CD14-positive monocyte (primary cell): ENCODE measurements at regions not wholly inside any gene's neighbourhood (a gene's known extent, or its start where the extent isn't known, plus 50 kb on each side); places are given as distances from the start of the nearest gene placed in this dataset.

Experiments
- DNase-seq, 3 donors: peaks; one replicate each; pipeline ENCODE4 v3.0.0-alpha.2; 2011 to 2022
- H2AFZ ChIP-seq: 2 replicates; pipeline ENCODE4 v1.6.0; 2012; ENCODE audit warnings: mild to moderate bottlenecking, low read depth, low read length, inconsistent platforms; ENCODE audit not compliant: insufficient read depth, poor library complexity, severe bottlenecking
- H3K27ac ChIP-seq, 2 donors: 1 replicate in 1 of 2; 2 replicates in 1 of 2; pipeline ENCODE4 v1.5.1; 2012 to 2013; ENCODE audit warnings: low read length in 2 of 2, control low read depth in 1 of 2, inconsistent platforms in 1 of 2, low read depth in 1 of 2, mild to moderate bottlenecking in 1 of 2
- H3K27me3 ChIP-seq, 2 donors: one replicate each; pipeline versions ENCODE4 v1.6.0 to v1.6.1; 2011 to 2013; ENCODE audit warnings: low read length in 2 of 2; ENCODE audit not compliant: control insufficient read depth in 2 of 2, insufficient read depth in 2 of 2
- H3K36me3 ChIP-seq, 2 donors: replicated peaks in 1 of 2; 1 replicate in 1 of 2; 2 replicates in 1 of 2; pipeline versions ENCODE4 v1.5.1 to v1.6.1; 2012 to 2013; ENCODE audit warnings: low read length in 2 of 2, control low read depth in 1 of 2, inconsistent platforms in 1 of 2, mild to moderate bottlenecking in 1 of 2; ENCODE audit not compliant: insufficient read depth in 2 of 2, control insufficient read depth in 1 of 2
- H3K4me1 ChIP-seq, 2 donors: 1 replicate in 1 of 2; 2 replicates in 1 of 2; pipeline versions ENCODE4 v1.5.1 to v1.6.1; 2012 to 2013; ENCODE audit warnings: low read length in 2 of 2, control low read depth in 1 of 2, inconsistent platforms in 1 of 2, mild to moderate bottlenecking in 1 of 2, moderate library complexity in 1 of 2; ENCODE audit not compliant: insufficient read depth in 2 of 2, control insufficient read depth in 1 of 2
- H3K4me2 ChIP-seq: replicated peaks from 2 replicates; pipeline ENCODE3; 2012; ENCODE audit warnings: low read length, moderate library complexity, mild to moderate bottlenecking; ENCODE audit not compliant: poor library complexity, severe bottlenecking; ENCODE audit errors: extremely low read depth
- H3K4me3 ChIP-seq, 3 experiments: fragments of 200-600 bp in 1 of 3; sonication (generic) in 1 of 3; replicated peaks in 1 of 3; 1 replicate in 2 of 3; 2 replicates in 1 of 3; pipeline ENCODE4 v1.5.1; 2011 to 2013; ENCODE audit warnings: low read length in 3 of 3, mild to moderate bottlenecking in 3 of 3, control low read depth in 2 of 3, low read depth in 2 of 3, inconsistent platforms in 1 of 3, moderate library complexity in 1 of 3
- H3K79me2 ChIP-seq: 2 replicates; pipeline ENCODE4 v1.6.0; 2012; ENCODE audit warnings: mild to moderate bottlenecking, control low read depth, inconsistent platforms, low read length, moderate library complexity; ENCODE audit not compliant: insufficient read depth
- H3K9ac ChIP-seq: 2 replicates; pipeline ENCODE4 v1.6.0; 2017; ENCODE audit warnings: low read length, mild to moderate bottlenecking; ENCODE audit not compliant: insufficient read depth, poor library complexity, severe bottlenecking
- H3K9me3 ChIP-seq, 2 donors: replicated peaks in 1 of 2; 1 replicate in 1 of 2; 2 replicates in 1 of 2; pipeline versions ENCODE4 v1.5.1 to v1.6.1; 2012 to 2013; ENCODE audit warnings: low read length in 2 of 2, control low read depth in 1 of 2; ENCODE audit not compliant: control insufficient read depth in 1 of 2, insufficient read depth in 1 of 2
- H4K20me1 ChIP-seq: 2 replicates; pipeline ENCODE4 v1.6.0; 2012; ENCODE audit warnings: mild to moderate bottlenecking, low read length, control low read depth, moderate library complexity; ENCODE audit not compliant: insufficient read depth
- H3K27ac Mint-ChIP-seq, 7 donors: one replicate each; pipeline ENCODE4 v1.8.0; 2020; ENCODE audit warnings: mild to moderate bottlenecking in 7 of 7, mixed read lengths in 7 of 7, moderate library complexity in 6 of 7, inconsistent platforms in 2 of 7
- H3K27me3 Mint-ChIP-seq, 3 donors: one replicate each; pipeline ENCODE4 v1.8.0; 2021 to 2022; ENCODE audit warnings: low read depth in 3 of 3, mild to moderate bottlenecking in 3 of 3, mixed read lengths in 3 of 3, moderate library complexity in 3 of 3, inconsistent platforms in 1 of 3
- H3K36me3 Mint-ChIP-seq, 2 donors: one replicate each; pipeline ENCODE4 v1.8.0; 2020; ENCODE audit warnings: mixed read lengths in 2 of 2, inconsistent platforms in 1 of 2, mild to moderate bottlenecking in 1 of 2
- H3K4me1 Mint-ChIP-seq: one replicate; pipeline ENCODE4 v1.8.0; 2020; ENCODE audit warnings: mild to moderate bottlenecking, mixed read lengths
- H3K4me3 Mint-ChIP-seq, 2 donors: one replicate each; pipeline ENCODE4 v1.8.0; 2020; ENCODE audit warnings: mild to moderate bottlenecking in 2 of 2, mixed read lengths in 2 of 2, moderate library complexity in 1 of 2
- H3K9me3 Mint-ChIP-seq, 7 donors: one replicate each; pipeline ENCODE4 v1.8.0; 2020 to 2022; ENCODE audit warnings: mixed read lengths in 7 of 7, mild to moderate bottlenecking in 6 of 7, moderate library complexity in 6 of 7, inconsistent platforms in 2 of 7
- WGBS: methylation state at CpG from one replicate; pipeline ENCODE4 v1.1.5; 2013; ENCODE audit warnings: missing lambda C conversion rate; ENCODE audit not compliant: insufficient coverage; 5-methylcytosine and 5-hydroxymethylcytosine counted together
- intact Hi-C, 2 donors: fragments of 100-400 bp; cut with micrococcal nuclease; formaldehyde crosslinking; loops; one replicate each; pipeline versions ENCODE4 v1.15.0 to v1.15.1; 2023
- TF ChIP-seq, protein P1 (sequence below): fragments of 200-600 bp; IDR thresholded peaks from one replicate; pipeline ENCODE4 v1.8.0; 2022; ENCODE audit warnings: antibody characterized with exemption, mild to moderate bottlenecking

DNA sequence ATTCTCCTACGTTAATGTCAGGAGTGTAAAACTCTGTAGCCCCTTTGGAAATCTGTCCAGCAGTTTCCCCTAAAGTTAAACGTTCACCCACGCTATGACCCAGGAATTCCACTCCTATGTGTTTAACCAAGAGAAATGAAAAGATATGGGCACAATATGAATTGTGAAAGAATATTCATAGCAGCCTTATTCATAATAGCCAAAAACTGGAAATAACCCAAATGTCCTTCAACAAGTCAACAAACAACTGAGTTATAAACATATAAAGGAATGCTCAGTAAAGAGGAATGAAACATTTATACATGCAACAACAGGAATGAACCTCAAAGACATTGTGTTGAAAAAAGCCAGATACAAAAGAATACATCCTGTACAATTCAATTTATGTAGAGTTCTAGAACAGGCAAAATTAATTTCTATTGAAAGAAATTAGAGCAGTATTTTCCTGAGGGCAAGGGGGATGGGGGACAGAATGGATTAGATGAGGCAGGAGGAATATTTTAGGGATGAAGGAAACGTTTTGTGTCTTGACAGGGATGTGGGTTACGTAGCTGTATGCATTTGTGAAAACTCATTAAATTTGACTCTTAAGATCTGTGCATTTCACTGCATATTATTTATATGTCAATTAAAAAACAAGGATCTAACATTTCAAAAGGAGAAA is 286.7 kb upstream of the CDH5 start:
- Mint-ChIP-seq H3K27ac (no peak overlapping the region), H3K9me3 (peaks cover 0 to 4% (median 1%) of the 10 kb centered on the region in 7 donors), H3K27me3 (peaks cover 8 to 22% (median 11%) of the 10 kb centered on the region in 3 donors), H3K4me3 (no peak overlapping the region), H3K4me1 (peaks cover 5% of the 10 kb centered on the region), H3K36me3 (no peaks in the 10 kb centered on the region)
- intact Hi-C loops = no loop called here
- Histone ChIP-seq H3K4me2 (no peak overlapping the region), H2AFZ (no peak overlapping the region), H3K79me2 (no peaks in the 10 kb centered on the region), H3K36me3 (no peaks in the 10 kb centered on the region), H3K27ac (no peak overlapping the region), H3K4me3 (no peak overlapping the region), H3K4me1 (no peaks in the 10 kb centered on the region), H4K20me1 (no peaks in the 10 kb centered on the region), H3K27me3 (peaks cover 0 to 5% of the 10 kb centered on the region in 2 donors), H3K9ac (no peak overlapping the region), H3K9me3 (no peaks in the 10 kb centered on the region)
- no peak for DNase-seq
- no CpG with 5 or more reads among the region's 5 CpGs for WGBS
- TF ChIP-seq, protein P1, sequence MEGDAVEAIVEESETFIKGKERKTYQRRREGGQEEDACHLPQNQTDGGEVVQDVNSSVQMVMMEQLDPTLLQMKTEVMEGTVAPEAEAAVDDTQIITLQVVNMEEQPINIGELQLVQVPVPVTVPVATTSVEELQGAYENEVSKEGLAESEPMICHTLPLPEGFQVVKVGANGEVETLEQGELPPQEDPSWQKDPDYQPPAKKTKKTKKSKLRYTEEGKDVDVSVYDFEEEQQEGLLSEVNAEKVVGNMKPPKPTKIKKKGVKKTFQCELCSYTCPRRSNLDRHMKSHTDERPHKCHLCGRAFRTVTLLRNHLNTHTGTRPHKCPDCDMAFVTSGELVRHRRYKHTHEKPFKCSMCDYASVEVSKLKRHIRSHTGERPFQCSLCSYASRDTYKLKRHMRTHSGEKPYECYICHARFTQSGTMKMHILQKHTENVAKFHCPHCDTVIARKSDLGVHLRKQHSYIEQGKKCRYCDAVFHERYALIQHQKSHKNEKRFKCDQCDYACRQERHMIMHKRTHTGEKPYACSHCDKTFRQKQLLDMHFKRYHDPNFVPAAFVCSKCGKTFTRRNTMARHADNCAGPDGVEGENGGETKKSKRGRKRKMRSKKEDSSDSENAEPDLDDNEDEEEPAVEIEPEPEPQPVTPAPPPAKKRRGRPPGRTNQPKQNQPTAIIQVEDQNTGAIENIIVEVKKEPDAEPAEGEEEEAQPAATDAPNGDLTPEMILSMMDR = no peak

DNA sequence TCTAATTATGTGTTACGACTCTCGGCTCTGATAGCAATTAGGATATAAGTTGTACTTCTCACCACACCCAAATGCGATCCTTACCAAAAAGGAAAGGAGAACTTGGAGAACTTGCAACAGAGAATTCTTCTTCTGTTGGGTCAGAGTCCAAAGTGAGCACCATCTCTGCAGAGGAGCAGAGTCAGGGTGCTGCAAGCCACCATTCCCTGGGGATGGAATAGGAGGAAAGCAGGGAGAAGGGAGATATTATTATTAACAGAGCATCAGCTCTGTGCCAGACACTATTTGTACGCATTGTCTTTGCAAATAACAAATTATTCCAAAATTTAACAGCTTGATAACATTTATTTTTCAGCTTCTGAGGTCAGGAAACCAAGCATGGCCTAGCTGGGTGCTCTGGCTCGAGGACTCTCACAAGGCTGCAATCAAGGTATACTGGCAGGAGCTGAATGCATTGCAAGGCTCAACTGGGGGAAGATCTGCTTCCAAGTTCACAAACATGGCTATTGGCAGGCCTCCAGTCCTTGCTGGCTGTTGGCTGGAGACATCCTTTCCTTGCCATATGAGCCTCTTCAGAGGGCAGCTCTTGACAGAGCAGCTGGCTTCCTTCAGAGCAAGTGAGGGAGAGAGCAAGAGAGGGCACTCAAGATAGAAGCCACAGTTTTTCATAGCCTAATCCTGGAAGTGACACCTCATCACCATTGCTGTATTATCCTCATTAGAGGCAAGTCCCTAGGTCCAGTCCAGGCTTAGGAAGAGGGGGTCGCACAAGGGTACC is 296.2 kb upstream of the CDH5 start:
- H4K20me1 ChIP-seq = no peaks in the 10 kb centered on the region
- no peak for DNase-seq
- Mint-ChIP-seq H3K27ac (no peak overlapping the region), H3K9me3 (peaks cover 0 to 3% (median 0%) of the 10 kb centered on the region in 7 donors), H3K27me3 (peaks cover 13 to 29% (median 20%) of the 10 kb centered on the region in 3 donors), H3K4me3 (peak overlapping the region in 1 of 2 donors; percentile 14), H3K36me3 (no peaks in the 10 kb centered on the region), H3K4me1 (no peaks in the 10 kb centered on the region)
- H3K79me2 ChIP-seq = no peaks in the 10 kb centered on the region
- no peak overlapping the region for H3K9ac ChIP-seq
- TF ChIP-seq, protein P1 = no peak
- H3K36me3 ChIP-seq = no peaks in the 10 kb centered on the region
- intact Hi-C loops = no loop called here
- H3K4me1 ChIP-seq = no peaks in the 10 kb centered on the region
- H3K27me3 ChIP-seq = peaks cover 4 to 18% of the 10 kb centered on the region in 2 donors
- H3K9me3 ChIP-seq = no peaks in the 10 kb centered on the region
- H3K27ac ChIP-seq = no peak overlapping the region
- no peak overlapping the region for H3K4me2 ChIP-seq
- no peak overlapping the region for H3K4me3 ChIP-seq
- no peak overlapping the region for H2AFZ ChIP-seq
- 98% methylated on average over 3 of the region's 6 CpGs for WGBS
